ENCODE measurements at regions not wholly inside any gene's neighbourhood (a gene's known extent, or its start where the extent isn't known, plus 50 kb on each side); places are given as distances from the start of the nearest gene placed in this dataset.
A peak's percentile ranks its signal among the peaks of the same experiment; 100 is the strongest.

DNA sequence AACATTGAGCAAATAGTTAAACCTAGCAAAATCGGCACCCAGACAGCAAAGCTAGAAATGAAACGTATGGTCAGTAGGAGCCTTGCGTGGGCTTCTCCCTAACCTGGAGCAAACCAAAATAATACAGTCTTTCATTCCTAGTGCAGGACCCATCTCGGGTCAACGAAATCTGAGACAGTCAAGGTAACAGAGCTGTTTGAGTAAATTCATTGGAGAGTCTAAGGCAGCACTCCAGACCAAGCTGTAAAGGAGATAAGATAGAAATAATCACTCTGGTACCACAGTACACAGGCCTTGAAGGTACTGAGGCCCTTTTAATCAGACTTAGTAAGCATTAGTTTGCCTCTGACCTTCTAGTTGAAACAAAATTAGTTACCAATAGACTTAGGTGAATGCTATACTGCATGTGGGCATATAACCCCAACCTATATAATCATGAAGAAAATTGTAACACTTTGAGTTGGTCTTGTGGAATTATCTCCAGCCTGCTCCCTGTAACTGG is 54.4 kb upstream of the BICD1 start:
- no peak for DNase-seq
- Histone ChIP-seq H4K91ac (ENCODE audit: low read depth, low read length) (peak overlapping the region; percentile 36), H4K8ac (ENCODE audit: low read depth, low read length) (no peak overlapping the region), H2AFZ (ENCODE audit: insufficient read depth, low read length, poor library complexity) (no peak overlapping the region), H3K4me3 (ENCODE audit: low read depth, low read length) (no peak overlapping the region), H2BK5ac (ENCODE audit: low read depth, low read length, poor library complexity) (peak overlapping the region; percentile 45), H3K79me1 (ENCODE audit: low read length) (peaks cover 7% of the 10 kb centered on the region), H3K4me1 (ENCODE audit: control insufficient read depth in 1 of 2, insufficient read depth in 2 of 2, low read length in 2 of 2) (peaks cover 4 to 10% of the 10 kb centered on the region in 2 experiments), H2BK120ac (ENCODE audit: insufficient read depth, low read length, poor library complexity) (peak overlapping the region; percentile 59), H3K4ac (ENCODE audit: low read depth, low read length) (peak overlapping the region; percentile 27), H2BK12ac (ENCODE audit: low read length) (peak overlapping the region; percentile 86), H3K9ac (ENCODE audit: low read length) (no peak overlapping the region), H3K14ac (ENCODE audit: low read length) (peak overlapping the region; percentile 27), H3K27ac (ENCODE audit: low read depth, low read length) (peak overlapping the region; percentile 88), H3K36me3 (ENCODE audit: control insufficient read depth in 1 of 2, insufficient read depth in 2 of 2, low read length in 2 of 2) (peaks cover 0 to 1% of the 10 kb centered on the region in 2 experiments), H3K9me3 (ENCODE audit: insufficient read depth, low read depth, low read length) (no peaks in the 10 kb centered on the region), H3K18ac (ENCODE audit: low read length) (no peak overlapping the region), H3K23ac (ENCODE audit: low read length) (no peak overlapping the region), H4K12ac (ENCODE audit: low read depth, low read length) (no peak overlapping the region), H3K4me2 (ENCODE audit: low read length) (no peak overlapping the region), H3K27me3 (ENCODE audit: insufficient read depth, low read length) (no peaks in the 10 kb centered on the region), H2AK5ac (ENCODE audit: low read length) (peak overlapping the region; percentile 79), H3K79me2 (ENCODE audit: control insufficient read depth, insufficient read depth, low read length, poor library complexity) (no peaks in the 10 kb centered on the region)
- no CpG with 5 or more reads among the region's 5 CpGs for WGBS (ENCODE audit: extremely low coverage, insufficient coverage, insufficient read length)

GRCh38 chr12:32053881-32054624 is 52.6 kb upstream of the BICD1 start:
- peaks cover 7% of the 10 kb centered on the region for H3K79me1 ChIP-seq (ENCODE audit: low read length)
- H3K23ac ChIP-seq (ENCODE audit: low read length), result no peak overlapping the region
- DNase-seq, result peak; percentile 85 to 97
- H3K18ac ChIP-seq (ENCODE audit: low read length), result no peak overlapping the region
- H4K12ac ChIP-seq (ENCODE audit: low read depth, low read length), result no peak overlapping the region
- no peak overlapping the region for H4K91ac ChIP-seq (ENCODE audit: low read depth, low read length)
- H3K27ac ChIP-seq (ENCODE audit: low read depth, low read length), result no peak overlapping the region
- H3K4me1 ChIP-seq (ENCODE audit: control insufficient read depth in 1 of 2, insufficient read depth in 2 of 2, low read length in 2 of 2), result peaks cover 4 to 10% of the 10 kb centered on the region in 2 experiments
- no peaks in the 10 kb centered on the region for H3K36me3 ChIP-seq (ENCODE audit: control insufficient read depth in 1 of 2, insufficient read depth in 2 of 2, low read length in 2 of 2)
- H3K79me2 ChIP-seq (ENCODE audit: control insufficient read depth, insufficient read depth, low read length, poor library complexity), result no peaks in the 10 kb centered on the region
- no peak overlapping the region for H4K8ac ChIP-seq (ENCODE audit: low read depth, low read length)
- H3K4me3 ChIP-seq (ENCODE audit: low read depth, low read length), result no peak overlapping the region
- H3K27me3 ChIP-seq (ENCODE audit: insufficient read depth, low read length), result no peaks in the 10 kb centered on the region
- no peak overlapping the region for H2BK120ac ChIP-seq (ENCODE audit: insufficient read depth, low read length, poor library complexity)
- H3K4ac ChIP-seq (ENCODE audit: low read depth, low read length), result no peak overlapping the region
- H2AK5ac ChIP-seq (ENCODE audit: low read length), result no peak overlapping the region
- H2AFZ ChIP-seq (ENCODE audit: insufficient read depth, low read length, poor library complexity), result no peak overlapping the region
- H2BK5ac ChIP-seq (ENCODE audit: low read depth, low read length, poor library complexity), result no peak overlapping the region
- no peak overlapping the region for H3K4me2 ChIP-seq (ENCODE audit: low read length)
- WGBS (ENCODE audit: extremely low coverage, insufficient coverage, insufficient read length), result no CpG with 5 or more reads among the region's 7 CpGs
- H3K9ac ChIP-seq (ENCODE audit: low read length), result no peak overlapping the region
- no peak overlapping the region for H3K14ac ChIP-seq (ENCODE audit: low read length)
- H3K9me3 ChIP-seq (ENCODE audit: insufficient read depth, low read depth, low read length), result no peaks in the 10 kb centered on the region
- H2BK12ac ChIP-seq (ENCODE audit: low read length), result no peak overlapping the region

Data from trophoblast cell (in vitro differentiated cells and primary cell).